ENCODE measurements at regions not wholly inside any gene's neighbourhood (a gene's known extent, or its start where the extent isn't known, plus 50 kb on each side); places are given as distances from the start of the nearest gene placed in this dataset.

DNA sequence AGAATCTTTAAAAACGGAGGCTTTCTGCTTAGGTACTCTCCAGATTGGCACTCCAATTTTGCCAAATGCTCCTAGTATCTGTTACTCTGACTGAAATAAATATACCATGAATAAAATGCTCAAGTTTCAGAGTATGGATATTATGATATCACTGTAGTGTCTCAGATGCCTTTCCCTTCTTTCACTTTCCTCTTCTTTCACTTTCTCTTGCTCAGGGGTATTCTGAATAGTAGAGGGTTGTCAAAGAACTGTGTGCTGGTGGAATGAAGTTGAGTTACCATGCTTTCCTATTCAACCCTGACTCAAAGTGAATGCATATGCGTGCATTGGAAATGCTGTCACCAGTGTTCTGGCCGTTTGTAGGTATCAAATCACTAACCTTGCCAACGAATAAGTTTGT, 1015.2 kb upstream of the FANCL start:
- CTCF ChIA-PET = interaction anchor here (0.7 kb wide), 1 partner anchor 81 kb away, joined by 3 read pairs; no protein-coding TSS in a partner anchor
- ATAC-seq (no peak), FAIRE-seq (no peak), DNase-seq (ENCODE audit: low read depth in 1 of 2, low spot score in 1 of 2) (no peak)
- H3K4me2 ChIP-seq = no peak overlapping the region
- WGBS (ENCODE audit: missing lambda C conversion rate) = under 1% methylated on average over 4 of the region's 4 CpGs
- TF ChIP-seq NR3C1 (IDR thresholded peaks at IDR 0.05) = no peak
- TF ChIP-seq CHD2 (IDR thresholded peaks at IDR 0.05; ENCODE audit: low read length, partially characterized antibody) = no peak
- TF ChIP-seq EP300 (IDR thresholded peaks at IDR 0.05) = no peak
- no peak for TF ChIP-seq MAFK (IDR thresholded peaks at IDR 0.05; ENCODE audit: partially characterized antibody)
- no peak for TF ChIP-seq EHMT2 (IDR thresholded peaks at IDR 0.05; ENCODE audit: low read depth)
- TF ChIP-seq HOXA7 (CRISPR knock-in tag; IDR thresholded peaks at IDR 0.05) = no peak
- TF ChIP-seq HEYL (CRISPR knock-in tag; IDR thresholded peaks at IDR 0.05) = no peak
- TF ChIP-seq MYC (IDR thresholded peaks at IDR 0.05; ENCODE audit: borderline replicate concordance, low read length) = no peak
- no peak for TF ChIP-seq KDM1A (IDR thresholded peaks at IDR 0.05; ENCODE audit: low read depth)
- TF ChIP-seq HDAC2 (IDR thresholded peaks at IDR 0.05) = no peak
- TF ChIP-seq SMC3 (IDR thresholded peaks at IDR 0.05) = no peak
- TF ChIP-seq, protein P1, sequence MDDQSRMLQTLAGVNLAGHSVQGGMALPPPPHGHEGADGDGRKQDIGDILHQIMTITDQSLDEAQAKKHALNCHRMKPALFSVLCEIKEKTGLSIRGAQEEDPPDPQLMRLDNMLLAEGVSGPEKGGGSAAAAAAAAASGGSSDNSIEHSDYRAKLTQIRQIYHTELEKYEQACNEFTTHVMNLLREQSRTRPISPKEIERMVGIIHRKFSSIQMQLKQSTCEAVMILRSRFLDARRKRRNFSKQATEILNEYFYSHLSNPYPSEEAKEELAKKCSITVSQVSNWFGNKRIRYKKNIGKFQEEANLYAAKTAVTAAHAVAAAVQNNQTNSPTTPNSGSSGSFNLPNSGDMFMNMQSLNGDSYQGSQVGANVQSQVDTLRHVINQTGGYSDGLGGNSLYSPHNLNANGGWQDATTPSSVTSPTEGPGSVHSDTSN (IDR thresholded peaks at IDR 0.05) = no peak
- no peak for TF ChIP-seq ZNF302 (CRISPR knock-in tag; IDR thresholded peaks at IDR 0.05)
- H3K9me3 ChIP-seq = no peaks in the 10 kb centered on the region
- no peak overlapping the region for H3K4me3 ChIP-seq
- POLR2A ChIA-PET = no interaction called here
- H3K27ac ChIP-seq = no peak overlapping the region
- H3K4me1 ChIP-seq = no peaks in the 10 kb centered on the region

DNA sequence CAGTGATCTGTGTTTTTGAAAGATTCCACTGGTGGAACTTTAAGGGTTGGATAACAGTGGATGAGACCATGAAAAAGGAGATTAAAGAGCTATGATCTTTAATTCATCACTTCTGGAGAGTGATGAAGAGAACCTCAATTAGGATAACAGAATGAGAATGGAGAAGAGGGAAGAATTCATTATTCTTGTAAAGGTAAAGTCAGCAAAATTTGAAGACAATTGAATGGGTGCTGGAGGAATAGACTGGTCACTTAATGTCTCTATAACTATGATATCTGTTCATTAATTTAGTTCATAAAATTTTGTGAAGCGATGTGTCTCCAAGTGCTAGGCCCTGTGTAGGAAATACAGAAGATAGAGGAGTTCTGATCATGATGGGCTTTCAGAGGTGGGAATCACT, 1013.2 kb upstream of the FANCL start:
- TF ChIP-seq EHMT2 (IDR thresholded peaks at IDR 0.05; ENCODE audit: low read depth) = no peak
- TF ChIP-seq KDM5A (IDR thresholded peaks at IDR 0.05) = no peak
- TF ChIP-seq MAFK (IDR thresholded peaks at IDR 0.05; ENCODE audit: partially characterized antibody) = peak; percentile 45
- no peak for TF ChIP-seq NR3C1 (IDR thresholded peaks at IDR 0.05)
- no peak for TF ChIP-seq NPAS2 (CRISPR knock-in tag; IDR thresholded peaks at IDR 0.05; ENCODE audit: borderline replicate concordance)
- no peak for TF ChIP-seq RNF2 (IDR thresholded peaks at IDR 0.05; ENCODE audit: borderline replicate concordance, low read depth)
- TF ChIP-seq, protein P2, sequence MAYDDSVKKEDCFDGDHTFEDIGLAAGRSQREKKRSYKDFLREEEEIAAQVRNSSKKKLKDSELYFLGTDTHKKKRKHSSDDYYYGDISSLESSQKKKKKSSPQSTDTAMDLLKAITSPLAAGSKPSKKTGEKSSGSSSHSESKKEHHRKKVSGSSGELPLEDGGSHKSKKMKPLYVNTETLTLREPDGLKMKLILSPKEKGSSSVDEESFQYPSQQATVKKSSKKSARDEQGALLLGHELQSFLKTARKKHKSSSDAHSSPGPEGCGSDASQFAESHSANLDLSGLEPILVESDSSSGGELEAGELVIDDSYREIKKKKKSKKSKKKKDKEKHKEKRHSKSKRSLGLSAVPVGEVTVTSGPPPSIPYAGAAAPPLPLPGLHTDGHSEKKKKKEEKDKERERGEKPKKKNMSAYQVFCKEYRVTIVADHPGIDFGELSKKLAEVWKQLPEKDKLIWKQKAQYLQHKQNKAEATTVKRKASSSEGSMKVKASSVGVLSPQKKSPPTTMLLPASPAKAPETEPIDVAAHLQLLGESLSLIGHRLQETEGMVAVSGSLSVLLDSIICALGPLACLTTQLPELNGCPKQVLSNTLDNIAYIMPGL (CRISPR knock-in tag; IDR thresholded peaks at IDR 0.05; ENCODE audit: borderline replicate concordance) = no peak
- TF ChIP-seq RAD21 (conservative IDR thresholded peaks at IDR 0.05 in 1 of 2, IDR thresholded peaks at IDR 0.05 in 1 of 2) = no peak
- no peak for TF ChIP-seq HOXA7 (CRISPR knock-in tag; IDR thresholded peaks at IDR 0.05)
- Histone ChIP-seq H3K4me1 (no peaks in the 10 kb centered on the region), H3K27ac (no peak overlapping the region), H3K4me2 (no peak overlapping the region), H3K4me3 (no peak overlapping the region), H3K9me3 (no peaks in the 10 kb centered on the region)
- ATAC-seq = no peak
- 7% methylated on average over 1 of the region's 1 CpG for WGBS (ENCODE audit: missing lambda C conversion rate)
- no peak for DNase-seq (ENCODE audit: low read depth in 1 of 2, low spot score in 1 of 2)
- POLR2A ChIA-PET = no interaction called here
- no peak for FAIRE-seq
- CTCF ChIA-PET = interaction anchor here (0.6 kb wide), 1 partner anchor 58 kb away, joined by 3 read pairs; no protein-coding TSS in a partner anchor

DNA sequence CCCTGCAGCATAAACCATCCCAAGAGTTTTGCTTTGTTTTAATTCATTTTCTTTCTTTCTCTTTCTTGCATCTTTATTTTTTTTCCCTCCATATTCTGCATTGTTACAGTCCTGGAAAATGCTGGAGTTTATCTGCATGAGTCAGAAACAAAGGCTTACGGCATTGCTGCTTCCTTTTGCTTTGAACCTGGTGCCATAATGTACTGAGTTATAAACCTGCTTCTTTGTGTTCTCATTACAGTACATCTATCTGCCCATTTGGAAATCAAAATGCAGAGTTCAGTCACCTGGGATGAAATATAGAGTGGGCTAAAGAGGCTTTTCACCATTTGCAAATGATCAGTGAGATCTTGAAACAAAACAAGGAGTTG, 1009.2 kb upstream of the FANCL start:
- DNase-seq (ENCODE audit: low read depth in 1 of 2, low spot score in 1 of 2) (no peak), ATAC-seq (no peak), FAIRE-seq (no peak)
- CTCF ChIA-PET = interaction anchor here (0.9 to 1.1 kb wide), 2 partner anchors 10 to 26 kb away, joined by 3 to 4 read pairs; no protein-coding TSS in a partner anchor
- no peak overlapping the region for H3K27ac ChIP-seq
- H3K4me2 ChIP-seq = 0 out of 3 replicates have a peak overlapping the region, but pooled peaks have one; percentile 16
- TF ChIP-seq CBX8 (IDR thresholded peaks at IDR 0.05) (no peak), KDM5A (IDR thresholded peaks at IDR 0.05) (no peak), RARB (CRISPR knock-in tag; IDR thresholded peaks at IDR 0.05) (no peak), GATA3 (IDR thresholded peaks at IDR 0.05; ENCODE audit: borderline replicate concordance) (no peak), POLR2AphosphoS2 (conservative IDR thresholded peaks at IDR 0.05; ENCODE audit: low read length) (no peak), EHF (CRISPR knock-in tag; IDR thresholded peaks at IDR 0.05) (no peak), ZFP36 (IDR thresholded peaks at IDR 0.05; ENCODE audit: borderline replicate concordance, partially characterized antibody) (no peak), NPAS2 (CRISPR knock-in tag; IDR thresholded peaks at IDR 0.05; ENCODE audit: borderline replicate concordance) (no peak), SMC3 (IDR thresholded peaks at IDR 0.05) (no peak), HDAC2 (IDR thresholded peaks at IDR 0.05) (no peak), FOSB (CRISPR knock-in tag; IDR thresholded peaks at IDR 0.05) (no peak), KDM1A (IDR thresholded peaks at IDR 0.05; ENCODE audit: low read depth) (no peak)
- TF ChIP-seq, protein P3, sequence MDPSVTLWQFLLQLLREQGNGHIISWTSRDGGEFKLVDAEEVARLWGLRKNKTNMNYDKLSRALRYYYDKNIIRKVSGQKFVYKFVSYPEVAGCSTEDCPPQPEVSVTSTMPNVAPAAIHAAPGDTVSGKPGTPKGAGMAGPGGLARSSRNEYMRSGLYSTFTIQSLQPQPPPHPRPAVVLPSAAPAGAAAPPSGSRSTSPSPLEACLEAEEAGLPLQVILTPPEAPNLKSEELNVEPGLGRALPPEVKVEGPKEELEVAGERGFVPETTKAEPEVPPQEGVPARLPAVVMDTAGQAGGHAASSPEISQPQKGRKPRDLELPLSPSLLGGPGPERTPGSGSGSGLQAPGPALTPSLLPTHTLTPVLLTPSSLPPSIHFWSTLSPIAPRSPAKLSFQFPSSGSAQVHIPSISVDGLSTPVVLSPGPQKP (IDR thresholded peaks at IDR 0.05; ENCODE audit: low read depth, low read length) = no peak
- H3K4me3 ChIP-seq = no peak overlapping the region
- 31% methylated on average over 1 of the region's 1 CpG for WGBS (ENCODE audit: missing lambda C conversion rate)
- POLR2A ChIA-PET = no interaction called here
- H3K4me1 ChIP-seq = no peaks in the 10 kb centered on the region
- no peaks in the 10 kb centered on the region for H3K9me3 ChIP-seq

All from A549 (cell line).